HPDE6-E6E7 (cell line): ENCODE measurements at regions not wholly inside any gene's neighbourhood (a gene's known extent, or its start where the extent isn't known, plus 50 kb on each side); places are given as distances from the start of the nearest gene placed in this dataset.
"Not testable (repeated sequence)": the region's sequence is repeated elsewhere in the genome, so short reads cannot be mapped to it uniquely, and the experiment has no call there.

ENCODE experiments used
- DNase-seq: peaks from one replicate; pipeline ENCODE4 v3.0.0; 2011; ENCODE audit warnings: missing footprints; ENCODE audit errors: extremely low spot score

- no peak for DNase-seq
These were observed 94.5 kb upstream of the TBC1D5 start for GRCh38 chr3:17836919-17837318.

GRCh38 chr3:17836092-17836491, 93.7 kb upstream of the TBC1D5 start:
- no peak for DNase-seq

- peak; percentile 4 for DNase-seq
These were observed 91.5 kb upstream of the TBC1D5 start for GRCh38 chr3:17833786-17834559.

DNA sequence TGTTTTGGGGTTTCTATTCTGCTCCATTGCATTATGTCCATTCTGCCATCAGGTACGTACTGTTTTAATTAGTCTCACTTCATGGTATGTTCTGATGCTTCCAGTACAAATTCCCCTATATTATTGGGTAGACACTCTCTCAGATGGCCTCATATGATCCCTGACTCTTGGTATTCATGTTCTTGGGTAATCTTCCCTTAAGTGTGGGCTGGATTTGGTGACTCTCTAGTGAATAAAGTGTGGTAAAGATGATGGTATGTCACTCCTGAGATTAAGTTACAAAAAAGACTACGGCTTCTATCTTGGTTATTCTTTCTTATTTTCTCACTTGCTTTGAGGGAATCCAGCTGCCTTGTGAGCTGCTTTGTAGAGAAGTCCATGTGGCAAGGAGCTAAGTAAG, 89.6 kb upstream of the TBC1D5 start:
- no peak for DNase-seq

DNA sequence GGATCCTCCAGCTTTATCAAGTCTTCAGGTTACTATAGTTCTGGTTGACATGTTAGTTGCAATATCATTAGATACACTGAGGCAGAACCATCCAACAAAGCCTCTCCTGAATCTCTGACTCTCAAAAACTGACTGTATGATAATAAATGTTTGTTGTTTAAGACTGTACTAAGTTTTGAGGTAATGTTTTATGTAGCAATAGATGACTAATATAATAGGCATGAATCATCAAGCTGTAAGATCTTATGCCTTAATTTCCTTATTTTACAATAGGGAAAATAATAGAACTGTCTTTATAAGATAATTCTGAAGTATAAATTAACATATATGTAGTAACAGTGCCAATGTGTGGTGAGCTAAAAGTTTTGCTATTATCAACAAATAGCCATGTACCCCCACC, 88.9 kb upstream of the TBC1D5 start:
- no peak for DNase-seq

- DNase-seq = no peak
These were observed 88.4 kb upstream of the TBC1D5 start for GRCh38 chr3:17830788-17831187.

GRCh38 chr3:17828388-17828787, 86.0 kb upstream of the TBC1D5 start:
- no peak for DNase-seq

DNA sequence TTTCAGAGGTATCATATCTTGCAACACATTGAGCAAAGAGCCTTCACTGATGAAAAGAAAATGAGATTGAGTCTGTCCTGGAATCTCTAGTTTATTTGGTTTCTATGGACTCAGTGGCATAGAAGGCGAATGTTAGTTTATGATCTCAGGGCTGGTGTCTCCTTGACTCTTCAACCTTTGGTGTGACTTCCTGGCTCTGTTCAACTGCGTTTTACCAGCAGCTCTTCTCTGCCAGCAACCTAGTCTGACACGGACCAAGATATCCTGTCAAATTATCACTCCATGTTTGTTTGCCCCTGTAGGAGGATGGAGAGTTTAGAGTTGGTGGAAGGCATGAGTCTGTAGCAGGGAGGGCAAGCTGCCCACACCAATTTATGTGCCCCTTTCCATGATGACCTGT, 82.9 kb upstream of the TBC1D5 start:
- DNase-seq = no peak

DNA sequence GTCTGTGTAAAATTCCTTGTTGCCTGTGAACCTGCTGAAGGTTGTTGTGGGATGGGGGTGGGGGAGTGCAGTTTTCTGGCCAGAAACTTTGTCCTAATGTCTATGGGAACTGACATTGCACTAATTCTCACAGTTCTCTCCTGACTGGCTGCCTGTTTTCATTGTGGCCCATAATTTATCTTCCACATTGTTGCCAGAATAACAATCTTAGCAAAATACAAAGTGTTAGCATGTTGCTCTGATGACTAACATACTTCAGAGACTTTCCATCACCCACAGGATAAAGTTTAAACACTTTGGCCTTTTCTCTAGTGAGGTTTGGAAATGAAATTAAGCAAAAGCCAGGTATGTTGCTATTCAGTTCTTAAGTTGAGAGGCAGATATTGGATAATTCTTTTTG, 81.4 kb upstream of the TBC1D5 start:
- DNase-seq = no peak

- no peak for DNase-seq
These were observed 80.6 kb upstream of the TBC1D5 start for GRCh38 chr3:17823036-17823435.

GRCh38 chr3:17820704-17821103, 78.3 kb upstream of the TBC1D5 start:
- no peak for DNase-seq

DNA sequence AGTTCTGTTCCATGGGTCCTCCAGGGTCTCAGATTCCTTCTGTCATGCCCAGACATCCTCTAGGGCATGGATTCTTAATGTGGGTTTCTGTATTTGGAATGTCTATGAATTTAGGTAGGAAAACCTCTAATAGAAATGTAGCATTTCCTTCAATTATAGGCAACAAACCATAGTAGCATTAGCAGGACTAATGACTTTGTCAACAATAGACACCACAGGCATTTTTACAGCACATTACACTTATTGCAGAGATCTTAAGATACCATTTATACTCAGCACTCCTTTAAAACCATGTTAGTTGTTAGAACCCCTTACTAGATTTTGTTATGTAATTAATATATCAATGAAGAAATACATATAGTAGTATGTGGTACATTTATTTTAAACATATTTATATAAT, 77.8 kb upstream of the TBC1D5 start:
- DNase-seq = no peak

GRCh38 chr3:17817973-17818372, 75.5 kb upstream of the TBC1D5 start:
- DNase-seq = not testable (repeated sequence)

DNA sequence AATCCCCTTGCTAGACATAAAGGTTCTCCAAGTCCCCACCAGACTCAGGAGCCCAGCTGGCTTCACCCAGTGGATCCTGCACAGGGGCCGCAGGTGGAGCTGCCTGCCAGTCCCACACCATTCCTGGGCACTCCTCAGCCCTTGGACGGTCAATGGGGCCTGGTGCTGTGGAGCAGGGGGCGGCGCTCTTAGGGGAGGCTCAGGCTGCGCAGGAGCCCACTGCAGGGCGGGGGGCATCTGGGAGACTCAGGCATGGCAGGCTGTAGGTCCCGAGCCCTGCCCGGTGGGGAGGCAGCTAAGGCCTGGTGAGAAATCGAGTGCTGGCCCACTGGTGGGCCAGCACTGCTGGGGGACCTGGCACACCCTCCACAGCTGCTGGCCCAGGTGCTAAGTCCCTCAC, 75.1 kb upstream of the TBC1D5 start:
- no peak for DNase-seq

GRCh38 chr3:17816839-17817238, 74.4 kb upstream of the TBC1D5 start:
- DNase-seq = not testable (repeated sequence)

- DNase-seq = not testable (repeated sequence)
These were observed 69.9 kb upstream of the TBC1D5 start for GRCh38 chr3:17812328-17812727.

GRCh38 chr3:17811646-17812045, 69.2 kb upstream of the TBC1D5 start:
- no peak for DNase-seq

- peak; percentile 3 for DNase-seq
These were observed 68.3 kb upstream of the TBC1D5 start for GRCh38 chr3:17810759-17811158.

GRCh38 chr3:17808994-17809393, 66.6 kb upstream of the TBC1D5 start:
- no peak for DNase-seq

DNA sequence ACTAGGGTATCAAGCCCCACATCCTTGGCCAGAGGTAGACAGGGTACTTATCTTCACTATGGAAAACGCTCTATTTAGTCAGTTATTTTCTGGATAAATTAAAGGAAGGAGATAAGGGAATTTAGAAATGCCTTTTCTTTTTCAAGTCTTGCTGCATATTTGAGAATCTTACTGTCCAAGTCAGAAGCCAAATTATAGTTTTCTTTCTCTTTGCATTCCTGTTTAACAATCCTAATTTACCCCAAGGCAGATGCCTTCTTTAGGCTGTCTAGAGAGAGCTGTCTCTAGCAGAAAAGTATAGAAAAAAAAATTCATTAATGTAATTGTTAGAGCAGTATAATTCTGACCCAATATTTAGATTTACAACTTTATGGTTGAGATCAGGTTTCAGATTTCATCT, 64.4 kb upstream of the TBC1D5 start:
- DNase-seq = no peak

DNA sequence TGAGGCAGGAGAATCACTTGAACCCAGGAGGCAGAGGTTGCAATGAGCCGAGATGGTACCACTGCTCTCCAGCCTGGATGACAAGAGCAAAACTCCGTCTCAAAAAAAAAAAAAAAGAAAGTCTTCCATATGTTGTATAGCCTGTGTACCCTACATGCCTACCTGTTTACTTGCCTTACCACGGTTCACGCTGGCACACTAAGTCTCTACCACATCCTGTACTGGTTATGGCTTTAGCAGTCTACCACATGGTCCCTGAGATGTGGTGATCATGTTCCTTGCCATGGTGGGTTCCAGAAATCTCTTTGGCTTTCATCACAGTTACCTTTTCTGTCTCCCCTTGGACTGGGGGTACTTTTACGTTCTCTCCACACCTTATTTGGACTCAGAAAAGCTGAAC, 63.8 kb upstream of the TBC1D5 start:
- DNase-seq = no peak

- no peak for DNase-seq
These were observed 63.1 kb upstream of the TBC1D5 start for GRCh38 chr3:17805461-17805940.

DNA sequence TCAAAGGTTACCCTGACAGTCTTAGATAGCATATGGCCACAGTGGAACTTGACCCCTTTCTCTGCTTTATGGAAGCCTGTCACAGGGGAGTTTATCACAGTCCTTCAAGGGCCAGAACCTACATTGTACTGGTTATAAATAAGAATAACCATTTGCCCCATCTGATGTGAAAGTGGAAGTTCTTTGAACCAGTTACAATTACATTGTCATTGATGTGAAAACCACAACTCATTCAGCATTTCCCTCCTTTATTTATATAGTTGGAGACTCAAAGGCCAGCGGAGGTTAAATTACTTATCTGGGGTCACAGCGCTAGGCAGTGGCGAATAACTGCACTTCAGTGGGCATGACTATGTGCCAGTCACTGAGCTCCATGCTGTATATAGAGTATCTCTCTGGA, 60.5 kb upstream of the TBC1D5 start:
- no peak for DNase-seq

GRCh38 chr3:17801131-17801530, 58.7 kb upstream of the TBC1D5 start:
- no peak for DNase-seq
